ENCODE measurements at regions not wholly inside any gene's neighbourhood (a gene's known extent, or its start where the extent isn't known, plus 50 kb on each side); places are given as distances from the start of the nearest gene placed in this dataset.
"Not testable (repeated sequence)": the region's sequence is repeated elsewhere in the genome, so short reads cannot be mapped to it uniquely, and the experiment has no call there.

GRCh38 chr4:28225050-28225449, 1364.4 kb downstream of the STIM2 start:
- peak; percentile 46 for DNase-seq (ENCODE audit: low spot score)

- no peak for DNase-seq (ENCODE audit: low spot score)
Observed at GRCh38 chr4:28225689-28226353, 1365.2 kb downstream of the STIM2 start.

DNA sequence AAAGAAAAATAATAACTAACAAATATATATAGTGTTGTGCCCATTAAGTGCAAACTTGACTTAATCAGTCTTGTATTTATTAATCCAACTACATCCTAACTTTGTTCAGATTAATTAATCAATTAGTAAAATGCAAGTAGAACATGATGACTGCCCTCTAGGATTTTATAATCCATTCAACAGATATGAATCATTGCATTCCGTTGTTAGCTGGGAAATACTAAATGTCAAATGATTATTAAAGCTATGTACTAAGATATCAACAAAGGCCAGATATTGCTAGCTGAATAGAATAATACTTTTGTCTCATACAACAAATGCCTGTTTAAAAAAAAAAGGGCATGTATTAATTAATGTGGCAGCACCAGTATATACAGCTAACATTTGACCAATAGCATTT, 1366.3 kb downstream of the STIM2 start:
- no peak for DNase-seq (ENCODE audit: low spot score)

DNA sequence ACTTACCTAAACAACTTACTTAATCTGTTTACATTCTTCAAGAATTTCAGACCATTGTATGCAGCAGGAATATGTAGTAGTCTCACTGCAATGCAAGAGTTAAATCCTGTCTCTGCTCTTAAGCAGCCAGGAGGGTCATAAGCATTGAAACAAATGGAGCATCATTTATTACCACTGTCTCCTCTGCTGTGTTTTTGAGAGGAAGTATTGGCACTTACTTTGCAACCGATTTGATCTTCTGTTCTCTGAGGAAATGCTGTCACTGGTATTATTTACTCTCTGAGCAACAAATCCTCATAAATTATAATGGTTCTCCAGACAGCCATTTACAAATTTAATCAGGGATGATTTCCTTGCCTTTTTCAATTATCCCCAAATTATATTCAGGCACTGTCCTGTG, 1367.1 kb downstream of the STIM2 start:
- no peak for DNase-seq (ENCODE audit: low spot score)

DNA sequence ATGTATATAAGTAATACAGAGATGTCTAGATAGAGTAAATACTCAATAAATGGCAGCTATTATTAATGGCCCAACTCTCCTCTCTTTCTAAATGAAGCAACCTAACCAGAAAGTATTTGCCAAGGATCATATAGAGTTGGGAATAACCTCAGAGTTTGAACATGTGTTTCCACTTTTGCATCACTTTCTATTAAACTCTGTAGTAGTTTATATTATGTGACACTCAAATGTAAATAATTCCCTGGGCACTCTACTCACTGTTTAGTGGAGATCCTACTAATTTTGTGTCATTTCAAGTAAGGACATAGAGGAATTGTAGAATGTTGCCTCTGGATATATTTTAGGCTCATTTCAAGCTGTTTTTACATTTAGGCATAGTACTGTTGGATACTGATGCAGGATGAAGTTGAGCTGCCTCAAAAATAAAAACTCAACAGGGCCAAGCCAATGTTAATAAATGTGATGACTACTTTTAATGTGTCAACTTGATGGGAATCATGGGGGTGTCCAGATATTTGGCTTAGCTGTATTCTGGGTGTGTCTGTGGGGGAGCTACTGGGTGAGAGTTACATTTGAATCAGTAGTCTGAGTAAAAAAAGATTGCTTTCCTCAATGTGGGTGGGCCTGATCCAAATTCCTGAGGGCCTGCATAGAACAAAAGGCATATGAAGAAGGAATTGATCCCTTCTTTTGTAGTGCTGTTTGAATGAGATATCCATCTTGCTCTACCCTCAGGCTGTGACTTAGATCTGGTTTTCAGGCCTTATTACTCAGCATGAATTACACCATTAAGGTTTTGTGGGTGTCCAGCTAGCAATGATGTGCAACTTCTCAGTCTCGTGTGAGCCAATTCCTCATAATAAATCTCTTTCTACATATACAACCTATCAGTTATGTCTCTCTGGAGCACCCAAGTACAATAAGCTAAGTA, 1368.2 kb downstream of the STIM2 start:
- DNase-seq (ENCODE audit: low spot score), result peak; percentile 14

DNA sequence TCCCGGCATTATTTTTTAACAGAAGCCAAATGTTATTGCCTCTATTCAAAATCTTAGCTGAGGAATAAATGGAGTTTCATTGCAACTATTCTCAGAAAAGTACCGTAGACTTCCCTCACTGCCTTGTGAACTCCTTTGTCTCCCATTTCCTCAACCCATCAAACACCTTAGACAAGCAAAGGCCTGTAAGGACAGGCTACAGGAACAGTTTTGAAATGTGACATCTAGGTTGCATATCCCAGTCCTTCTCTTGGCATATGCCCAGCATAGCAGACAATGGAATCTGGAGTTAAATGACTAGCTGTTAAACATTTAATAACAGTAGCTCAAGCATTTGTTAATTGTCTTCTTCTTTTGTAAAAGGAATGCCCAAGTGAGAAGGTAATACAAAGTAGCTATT, 1371.7 kb downstream of the STIM2 start:
- DNase-seq (ENCODE audit: low spot score), result no peak

GRCh38 chr4:28232951-28233350, 1372.3 kb downstream of the STIM2 start:
- DNase-seq (ENCODE audit: low spot score), result no peak

GRCh38 chr4:28233724-28234123, 1373.1 kb downstream of the STIM2 start:
- no peak for DNase-seq (ENCODE audit: low spot score)

- no peak for DNase-seq (ENCODE audit: low spot score)
Observed at GRCh38 chr4:28238876-28239275, 1378.2 kb downstream of the STIM2 start.

- no peak for DNase-seq (ENCODE audit: low spot score)
Observed at GRCh38 chr4:28241021-28241420, 1380.4 kb downstream of the STIM2 start.

GRCh38 chr4:28247805-28248204, 1387.2 kb downstream of the STIM2 start:
- DNase-seq (ENCODE audit: low spot score), result no peak

DNA sequence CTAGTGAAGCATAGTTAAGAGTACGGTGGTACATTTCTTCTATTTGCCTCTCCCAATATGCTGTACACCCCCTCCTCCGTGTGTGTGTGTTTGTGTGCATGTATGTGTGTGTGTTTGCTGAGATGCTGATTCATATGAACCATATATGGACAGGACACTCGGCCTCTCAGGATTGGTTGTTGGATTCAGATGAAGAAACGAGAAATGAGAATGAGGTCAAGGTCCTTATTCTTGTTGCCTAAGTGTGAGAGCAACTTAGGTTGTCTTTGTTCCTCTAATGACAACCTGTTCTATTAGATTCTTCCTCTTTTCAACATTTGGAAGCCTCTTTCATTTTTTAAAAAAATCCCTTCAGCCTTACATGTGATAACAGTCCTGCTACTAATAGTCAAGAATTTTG, 1387.6 kb downstream of the STIM2 start:
- DNase-seq (ENCODE audit: low spot score), result no peak

DNA sequence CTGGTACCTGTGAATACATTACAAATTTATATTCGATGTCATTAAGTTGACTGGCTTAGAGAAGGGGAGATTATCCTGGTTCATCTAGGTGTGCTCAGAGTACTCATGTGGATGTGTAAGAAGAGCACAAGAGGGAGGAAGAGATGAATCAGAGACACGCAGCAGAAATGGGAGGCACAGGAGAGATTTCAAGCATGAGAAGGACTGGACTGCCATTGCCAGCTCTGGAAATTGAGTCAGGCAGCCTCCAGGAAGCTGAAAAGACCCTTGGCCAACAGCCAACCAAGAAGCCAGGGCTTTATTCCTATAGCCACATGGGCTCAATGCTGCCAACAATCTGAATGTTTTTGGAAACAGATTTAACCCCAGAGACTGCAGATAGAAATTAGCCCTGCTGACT, 1390.0 kb downstream of the STIM2 start:
- no peak for DNase-seq (ENCODE audit: low spot score)

DNA sequence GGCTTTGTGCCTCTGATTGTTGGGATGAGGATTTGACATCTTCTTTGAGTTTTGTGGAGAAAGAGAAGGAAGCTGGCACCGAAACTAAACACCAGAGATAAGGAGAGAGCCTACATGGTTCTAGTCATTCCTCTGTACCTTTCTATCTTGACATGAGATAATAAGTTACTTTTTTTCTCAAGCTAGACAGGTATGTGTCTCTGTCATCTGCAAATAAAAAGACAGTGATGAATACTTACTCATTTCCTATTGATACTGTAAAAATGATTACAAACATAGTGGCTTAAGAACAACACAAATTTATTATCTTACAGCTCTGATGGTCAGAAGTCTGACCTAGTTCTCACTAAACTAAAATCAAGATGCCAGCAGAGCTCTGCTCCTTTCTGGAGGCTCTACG, 1391.2 kb downstream of the STIM2 start:
- no peak for DNase-seq (ENCODE audit: low spot score)

GRCh38 chr4:28254003-28254402, 1393.4 kb downstream of the STIM2 start:
- no peak for DNase-seq (ENCODE audit: low spot score)

DNA sequence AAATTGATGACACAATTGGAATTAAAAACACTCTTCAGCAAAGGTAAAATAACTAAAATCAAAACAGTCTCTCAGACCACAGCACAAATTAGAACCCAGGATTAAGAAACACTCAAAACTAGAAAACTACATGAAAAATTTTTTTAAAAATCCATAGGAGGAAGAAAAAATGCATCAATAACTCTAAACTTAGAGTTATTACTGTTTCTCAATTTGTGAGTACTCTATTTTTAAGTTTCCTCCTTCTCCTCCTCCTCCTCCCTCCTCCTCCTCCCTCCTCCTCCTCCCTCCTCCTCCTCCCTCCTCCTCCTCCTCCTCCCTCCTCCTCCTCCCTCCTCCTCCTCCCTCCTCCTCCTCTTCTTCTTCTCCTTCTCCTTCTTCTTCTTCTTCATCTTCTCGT, 1395.7 kb downstream of the STIM2 start:
- no peak for DNase-seq (ENCODE audit: low spot score)

DNA sequence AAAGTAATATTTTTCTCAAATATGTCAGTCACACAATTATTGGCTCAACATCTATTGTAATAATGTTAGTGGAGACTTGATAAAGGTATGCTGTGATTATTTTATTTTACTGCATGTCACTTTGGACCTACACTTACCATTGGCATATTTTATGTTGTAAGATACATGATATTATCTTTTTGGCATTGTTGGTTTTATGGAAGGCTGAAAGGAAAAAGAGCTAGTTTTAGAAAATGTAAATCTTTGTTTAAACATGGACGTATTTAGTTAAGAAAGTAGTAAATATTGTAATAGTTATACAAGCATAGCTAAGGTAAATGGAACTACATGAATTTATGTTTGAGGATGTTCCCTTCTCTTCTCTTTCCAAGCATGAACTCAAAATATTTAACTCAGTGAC, 1399.3 kb downstream of the STIM2 start:
- DNase-seq (ENCODE audit: low spot score), result no peak

DNA sequence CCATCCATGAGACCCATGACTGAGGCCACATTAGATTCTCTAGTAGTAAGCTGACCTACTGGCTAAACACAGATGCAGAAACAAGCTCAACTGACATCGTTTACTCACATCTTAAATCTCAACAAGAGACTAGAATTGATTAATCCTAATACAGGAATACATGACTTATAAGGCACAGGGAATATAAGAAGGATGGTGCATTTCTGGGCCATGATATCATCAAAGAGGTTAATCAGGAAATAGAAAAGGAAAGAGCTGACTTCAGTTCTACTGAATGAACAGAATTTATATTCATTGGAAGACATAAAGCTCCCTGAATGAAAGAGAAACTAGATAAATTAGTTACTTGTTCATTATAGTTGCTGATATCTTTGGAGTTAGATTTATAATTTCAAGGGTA, 1406.5 kb downstream of the STIM2 start:
- no peak for DNase-seq (ENCODE audit: low spot score)

DNA sequence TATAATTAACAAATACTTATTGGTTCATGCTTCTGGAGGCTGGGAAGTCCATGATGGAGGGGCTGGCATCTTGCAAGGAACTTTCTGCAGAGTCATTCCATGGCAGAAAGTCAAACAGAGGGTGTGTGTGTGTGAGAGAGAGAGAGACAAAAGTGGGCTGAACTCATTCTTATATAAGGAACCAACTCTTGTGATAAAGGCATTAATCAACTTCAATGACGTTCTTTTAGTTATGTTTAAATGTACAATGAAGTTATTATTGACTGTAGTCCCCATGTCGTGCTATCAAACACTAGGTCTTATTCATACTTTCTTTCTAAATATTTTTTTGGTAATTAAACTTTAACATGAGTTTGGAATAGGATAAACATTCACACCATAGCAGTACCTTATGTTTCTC, 1408.8 kb downstream of the STIM2 start:
- no peak for DNase-seq (ENCODE audit: low spot score)

DNA sequence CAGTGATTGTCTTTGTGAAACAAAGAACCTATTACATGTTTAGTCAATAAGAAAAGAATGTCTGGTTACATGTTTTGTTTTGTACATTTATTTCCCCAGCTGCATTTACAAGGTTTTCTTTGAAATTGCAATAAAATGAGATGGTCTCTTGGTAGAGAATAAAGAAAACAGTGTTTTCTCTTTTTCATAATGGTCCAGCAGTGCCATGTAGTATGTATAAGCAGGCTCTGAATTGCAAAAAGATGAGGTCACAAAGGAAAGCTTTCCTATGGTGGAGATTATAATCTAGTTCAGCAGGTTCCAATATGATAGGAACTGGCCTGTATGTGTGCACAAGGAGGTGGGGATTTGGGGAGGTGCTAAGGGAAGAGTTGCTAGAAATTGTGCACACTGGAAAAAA, 1417.3 kb downstream of the STIM2 start:
- DNase-seq (ENCODE audit: low spot score), result no peak

- no peak for DNase-seq (ENCODE audit: low spot score)
Observed at GRCh38 chr4:28278676-28279075, 1418.0 kb downstream of the STIM2 start.

DNA sequence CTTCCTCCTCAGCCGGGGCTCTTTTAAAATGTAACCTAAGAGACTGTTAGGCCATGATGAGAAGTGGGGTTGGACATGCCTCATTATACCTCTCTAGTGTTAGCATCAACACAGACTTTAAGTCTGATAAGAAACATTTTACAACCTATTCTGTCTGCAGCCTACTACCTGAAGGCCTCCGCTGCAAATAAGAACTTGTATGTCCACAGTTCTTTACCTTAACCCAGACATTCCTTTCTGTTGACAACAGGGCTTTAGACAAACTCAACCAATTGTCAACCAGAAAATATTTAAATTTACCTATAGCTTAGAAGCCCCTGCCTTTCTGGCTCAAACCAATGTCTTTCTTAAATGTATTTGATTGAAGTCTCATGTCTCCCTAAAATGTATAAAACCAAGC, 1418.6 kb downstream of the STIM2 start:
- DNase-seq (ENCODE audit: low spot score), result no peak

DNA sequence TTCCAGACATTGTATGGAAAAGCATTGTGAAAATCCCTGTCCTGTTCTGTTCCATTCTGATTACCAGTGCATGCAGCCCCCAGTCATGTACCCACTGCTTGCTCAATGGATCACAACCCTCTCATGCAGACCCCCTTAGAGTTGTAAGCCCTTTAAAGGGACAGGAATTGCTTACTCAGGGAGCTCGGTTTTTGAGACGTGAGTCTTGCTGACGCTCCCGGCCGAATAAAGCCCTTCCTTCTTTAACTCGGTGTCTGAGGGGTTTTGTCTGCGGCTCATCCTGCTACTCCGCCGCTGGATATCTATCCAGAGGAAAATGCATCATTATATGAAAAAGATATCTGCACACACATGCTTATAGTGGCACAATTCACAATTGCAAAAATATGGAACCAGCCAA, 1425.6 kb downstream of the STIM2 start:
- not testable (repeated sequence) for DNase-seq (ENCODE audit: low spot score)

- DNase-seq (ENCODE audit: low spot score), result no peak
Observed at GRCh38 chr4:28287831-28288233, 1427.2 kb downstream of the STIM2 start.

All from iPS-NIHi11 (cell line).